Gastroesophageal sphincter (tissue), 4 donors: ENCODE measurements at regions not wholly inside any gene's neighbourhood (a gene's known extent, or its start where the extent isn't known, plus 50 kb on each side); places are given as distances from the start of the nearest gene placed in this dataset.

Source experiments
- ATAC-seq: fragments of 150-250 bp; one replicate; pipeline ENCODE4 v1.9.1; 2016; ENCODE audit warnings: mild to moderate bottlenecking, moderate library complexity
- H3K27ac ChIP-seq, 4 donors: fragments of 200-600 bp; sonication (generic) in 3 of 4; 1 replicate in 3 of 4; 2 replicates in 1 of 4; pipeline ENCODE4 v1.5.1; 2016 to 2019
- H3K27me3 ChIP-seq: fragments of 200-600 bp; sonication (generic); one replicate; pipeline ENCODE4 v1.5.1; 2019
- H3K36me3 ChIP-seq, 2 donors: fragments of 200-600 bp; sonication (generic); one replicate each; pipeline ENCODE4 v1.5.1; 2019; ENCODE audit warnings: control low read depth in 1 of 2
- H3K4me1 ChIP-seq, 3 donors: fragments of 200-600 bp; sonication (generic); 1 replicate in 2 of 3; 2 replicates in 1 of 3; pipeline ENCODE4 v1.5.1; 2016 to 2019; ENCODE audit warnings: control low read depth in 2 of 3
- H3K4me3 ChIP-seq, 2 donors: fragments of 200-600 bp; sonication (generic); one replicate each; pipeline ENCODE4 v1.5.1; 2019; ENCODE audit warnings: mild to moderate bottlenecking in 1 of 2, moderate library complexity in 1 of 2
- H3K9me3 ChIP-seq, 3 donors: fragments of 200-600 bp; sonication (generic); one replicate each; pipeline ENCODE4 v1.5.1; 2017 to 2019; ENCODE audit warnings: control low read depth in 2 of 3
- EP300 ChIP-seq: sonication (generic); formaldehyde crosslinking; IDR thresholded peaks from one replicate; pipeline ENCODE4 v1.6.1; 2017; ENCODE audit warnings: antibody characterized with exemption, mild to moderate bottlenecking
- POLR2A ChIP-seq, 2 donors: fragments of 450-650 bp; IDR thresholded peaks; one replicate each; pipeline ENCODE4 v1.6.1; 2017; ENCODE audit warnings: antibody characterized with exemption in 2 of 2, mild to moderate bottlenecking in 2 of 2, moderate library complexity in 1 of 2
- POLR2AphosphoS5 ChIP-seq: sonication (generic); formaldehyde crosslinking; IDR thresholded peaks from one replicate; pipeline ENCODE4 v1.6.1; 2017; ENCODE audit warnings: antibody characterized with exemption
- WGBS, 2 donors: methylation state at CpG; one replicate each; pipeline ENCODE4 v1.1.5; 2018; ENCODE audit warnings: low coverage in 1 of 2; 5-methylcytosine and 5-hydroxymethylcytosine counted together
- TF ChIP-seq, protein P1 (sequence below), 4 experiments: fragments of 200-600 bp in 2 of 4; fragments of 450-650 bp in 2 of 4; sonication (generic) in 1 of 4; IDR thresholded peaks; one replicate each; pipeline ENCODE4 v1.5.1; 2017 to 2019; ENCODE audit warnings: antibody characterized with exemption in 4 of 4, mild to moderate bottlenecking in 2 of 4, moderate library complexity in 2 of 4

DNA sequence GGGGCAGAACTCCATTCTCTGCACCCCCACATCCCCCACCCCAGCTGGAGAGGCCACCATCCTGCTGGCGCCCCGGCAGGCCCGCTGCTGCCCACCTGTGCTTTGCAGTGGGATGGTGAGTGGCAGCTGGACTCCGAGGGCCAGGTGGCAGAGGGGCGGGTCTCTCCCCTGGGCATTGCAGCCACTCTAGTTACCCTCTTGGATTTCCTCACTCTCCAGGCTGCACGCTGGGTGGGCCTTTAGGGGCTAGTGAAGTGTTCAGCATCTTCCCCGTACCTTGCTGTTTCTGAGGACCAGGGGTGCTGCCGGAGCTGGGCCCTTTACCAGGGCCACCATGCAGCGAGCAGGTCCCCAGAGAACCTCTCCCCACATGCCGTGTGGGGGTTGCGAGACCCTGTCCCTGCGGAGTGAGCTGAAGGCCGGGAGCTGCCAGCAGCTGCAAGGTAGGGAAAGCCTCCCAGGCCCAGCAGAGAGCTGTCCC lies 88.4 kb upstream of the SH3PXD2B start:
- H3K4me3 ChIP-seq: no peak overlapping the region
- WGBS, 2 donors: no CpG with 5 or more reads among the region's 13 CpGs
- no peak overlapping the region for H3K27ac ChIP-seq
- no peaks in the 10 kb centered on the region for H3K36me3 ChIP-seq
- no peak for TF ChIP-seq POLR2A (IDR thresholded peaks at IDR 0.05)
- TF ChIP-seq POLR2AphosphoS5: no peak
- TF ChIP-seq, protein P1, sequence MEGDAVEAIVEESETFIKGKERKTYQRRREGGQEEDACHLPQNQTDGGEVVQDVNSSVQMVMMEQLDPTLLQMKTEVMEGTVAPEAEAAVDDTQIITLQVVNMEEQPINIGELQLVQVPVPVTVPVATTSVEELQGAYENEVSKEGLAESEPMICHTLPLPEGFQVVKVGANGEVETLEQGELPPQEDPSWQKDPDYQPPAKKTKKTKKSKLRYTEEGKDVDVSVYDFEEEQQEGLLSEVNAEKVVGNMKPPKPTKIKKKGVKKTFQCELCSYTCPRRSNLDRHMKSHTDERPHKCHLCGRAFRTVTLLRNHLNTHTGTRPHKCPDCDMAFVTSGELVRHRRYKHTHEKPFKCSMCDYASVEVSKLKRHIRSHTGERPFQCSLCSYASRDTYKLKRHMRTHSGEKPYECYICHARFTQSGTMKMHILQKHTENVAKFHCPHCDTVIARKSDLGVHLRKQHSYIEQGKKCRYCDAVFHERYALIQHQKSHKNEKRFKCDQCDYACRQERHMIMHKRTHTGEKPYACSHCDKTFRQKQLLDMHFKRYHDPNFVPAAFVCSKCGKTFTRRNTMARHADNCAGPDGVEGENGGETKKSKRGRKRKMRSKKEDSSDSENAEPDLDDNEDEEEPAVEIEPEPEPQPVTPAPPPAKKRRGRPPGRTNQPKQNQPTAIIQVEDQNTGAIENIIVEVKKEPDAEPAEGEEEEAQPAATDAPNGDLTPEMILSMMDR (IDR thresholded peaks at IDR 0.05): no peak
- TF ChIP-seq EP300: no peak
- H3K27me3 ChIP-seq: no peaks in the 10 kb centered on the region
- peaks cover 0 to 6% (median 0%) of the 10 kb centered on the region in 3 donors for H3K4me1 ChIP-seq
- no peak for ATAC-seq
- H3K9me3 ChIP-seq: no peaks in the 10 kb centered on the region

DNA sequence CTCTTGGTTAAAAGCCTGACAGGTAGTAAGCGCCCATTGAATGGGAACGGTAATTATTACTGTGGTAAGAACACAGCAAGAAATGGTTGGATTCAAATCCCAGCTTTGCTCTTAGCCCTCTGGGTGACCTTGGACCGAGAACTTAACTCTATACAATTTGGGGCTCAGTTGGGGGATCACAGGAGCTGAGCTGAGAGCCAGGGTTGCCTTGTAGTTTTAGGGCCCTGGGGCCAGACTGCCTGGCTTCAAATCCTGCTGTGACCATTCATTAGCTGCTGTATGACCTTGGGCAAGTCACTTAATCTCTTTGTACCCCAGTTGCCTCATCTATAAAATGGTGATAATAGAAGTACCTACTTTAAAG lies 87.4 kb upstream of the SH3PXD2B start:
- no peak overlapping the region for H3K4me3 ChIP-seq
- WGBS, 2 donors: 89 to 100% methylated on average over 2 to 3 of the region's 3 CpGs
- H3K27ac ChIP-seq: no peak overlapping the region
- H3K4me1 ChIP-seq: peaks cover 0 to 5% (median 0%) of the 10 kb centered on the region in 3 donors
- H3K36me3 ChIP-seq: no peaks in the 10 kb centered on the region
- no peak for TF ChIP-seq POLR2A (IDR thresholded peaks at IDR 0.05)
- TF ChIP-seq EP300: no peak
- TF ChIP-seq, protein P1 (IDR thresholded peaks at IDR 0.05): no peak
- TF ChIP-seq POLR2AphosphoS5: no peak
- H3K27me3 ChIP-seq: no peaks in the 10 kb centered on the region
- no peaks in the 10 kb centered on the region for H3K9me3 ChIP-seq
- ATAC-seq: no peak

DNA sequence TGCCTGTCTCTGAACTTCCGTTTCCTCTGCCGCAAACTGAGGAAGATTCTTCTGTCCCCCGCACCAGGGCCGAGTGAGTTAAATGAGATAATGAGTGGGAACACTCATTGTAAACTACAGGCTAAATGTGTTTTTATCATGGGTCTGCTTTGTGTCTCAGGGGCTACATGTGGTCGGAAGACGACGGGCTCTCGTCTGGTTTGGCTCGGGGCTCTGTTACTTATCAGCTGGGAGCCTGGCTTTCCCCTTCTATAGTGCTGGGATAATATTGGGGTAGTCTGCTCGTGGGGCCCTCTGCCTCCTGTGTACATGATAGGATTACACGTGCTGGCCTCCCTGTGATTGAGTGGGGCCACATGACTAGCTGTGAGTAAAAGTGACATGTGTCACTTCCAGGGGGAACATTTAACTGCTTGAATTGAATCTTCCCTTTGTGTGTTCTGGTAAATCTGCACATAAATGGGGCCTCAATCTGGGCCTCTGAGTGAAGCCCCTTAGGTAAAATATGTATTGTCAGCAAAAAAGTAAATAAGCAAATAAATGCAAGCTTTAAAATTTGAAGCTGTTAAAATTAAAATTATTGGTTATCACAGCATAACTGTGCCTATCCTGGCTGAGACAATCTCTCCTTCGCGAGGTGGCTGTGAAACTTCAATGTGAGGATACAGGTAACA lies 86.9 kb upstream of the SH3PXD2B start:
- no peak for ATAC-seq
- Histone ChIP-seq H3K9me3 (no peaks in the 10 kb centered on the region), H3K27ac (no peak overlapping the region), H3K36me3 (no peaks in the 10 kb centered on the region), H3K4me3 (no peak overlapping the region), H3K4me1 (peaks cover 0 to 5% (median 0%) of the 10 kb centered on the region in 3 donors), H3K27me3 (no peaks in the 10 kb centered on the region)
- TF ChIP-seq POLR2AphosphoS5 (no peak), EP300 (no peak), POLR2A (IDR thresholded peaks at IDR 0.05) (no peak)
- TF ChIP-seq, protein P1 (IDR thresholded peaks at IDR 0.05): no peak
- WGBS, 2 donors: 44 to 56% methylated on average over 9 to 10 of the region's 13 CpGs

DNA sequence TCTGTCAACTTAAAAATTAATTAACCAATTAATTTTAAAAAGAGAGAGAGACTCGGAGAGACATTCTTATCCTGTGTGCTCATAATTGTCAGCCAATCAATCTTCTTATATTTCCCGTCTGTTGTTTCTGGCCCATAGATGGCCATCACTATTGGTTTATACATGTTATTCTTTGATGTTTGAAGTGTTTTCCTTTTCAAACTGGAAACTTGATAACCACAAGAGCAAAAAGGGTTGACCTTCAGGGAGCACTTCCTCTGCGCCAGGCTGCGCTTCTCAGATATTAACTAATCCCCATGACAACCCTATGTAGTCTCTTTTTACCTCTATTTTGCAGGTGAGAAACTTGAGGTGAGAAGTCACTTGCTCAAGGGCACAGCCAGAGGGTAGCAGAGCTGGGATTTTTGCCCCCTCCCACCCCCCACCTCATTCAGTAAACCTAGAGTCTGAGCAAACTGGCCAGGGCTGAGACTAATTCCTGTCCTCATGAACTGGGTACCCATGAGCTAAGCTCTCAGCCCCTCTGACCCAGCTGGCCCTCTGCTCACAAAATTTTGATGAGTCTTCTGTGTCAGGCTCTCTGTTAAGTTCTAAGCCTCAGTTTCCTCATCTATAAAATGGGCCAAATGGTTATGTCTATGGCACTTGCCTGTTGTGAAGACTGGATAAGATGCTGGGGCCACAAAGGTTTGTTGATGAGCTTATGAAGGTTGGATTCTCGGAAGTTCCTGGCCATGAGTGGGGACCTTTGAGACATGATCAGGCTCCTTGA lies 86.0 kb upstream of the SH3PXD2B start:
- ATAC-seq: no peak
- WGBS, 2 donors: 66 to 87% methylated on average over 2 to 5 of the region's 5 CpGs

More for the DNA sequence above, 86.0 kb upstream of the SH3PXD2B start:
- H3K27me3 ChIP-seq: no peaks in the 10 kb centered on the region
- no peak overlapping the region for H3K4me3 ChIP-seq
- no peak overlapping the region for H3K27ac ChIP-seq
- TF ChIP-seq POLR2A (IDR thresholded peaks at IDR 0.05): no peak
- TF ChIP-seq EP300: no peak
- TF ChIP-seq POLR2AphosphoS5: no peak
- TF ChIP-seq, protein P1 (IDR thresholded peaks at IDR 0.05): no peak
- no peaks in the 10 kb centered on the region for H3K36me3 ChIP-seq
- H3K4me1 ChIP-seq: peaks cover 0 to 5% (median 0%) of the 10 kb centered on the region in 3 donors
- no peaks in the 10 kb centered on the region for H3K9me3 ChIP-seq
